H1 (cell line): ENCODE measurements at regions not wholly inside any gene's neighbourhood (a gene's known extent, or its start where the extent isn't known, plus 50 kb on each side); places are given as distances from the start of the nearest gene placed in this dataset.

Experiments
- CTCF ChIA-PET: fragments of 300-600 bp; sonication (Branson Sonifier 250); formaldehyde crosslinking; loops from one replicate; lab custom pipeline; 2021; ENCODE audit not compliant: partially characterized antibody; lab: Charles Lee
- POLR2A ChIA-PET: fragments of 300-600 bp; sonication (Branson Sonifier 250); formaldehyde crosslinking; loops from one replicate; lab custom pipeline; 2021; ENCODE audit warnings: inconsistent platforms; ENCODE audit not compliant: partially characterized antibody; lab: Charles Lee
- DNase-seq, 2 experiments: peaks; one replicate each; pipeline versions ENCODE4 v3.0.0 to v3.0.0-alpha.2; 2010 to 2022; ENCODE audit warnings: low spot score in 2 of 2, low read depth in 1 of 2, mixed read lengths in 1 of 2
- FAIRE-seq: peaks from 2 replicates; lab custom pipeline; 2011; peaks lifted over from hg19 to GRCh38; lab: Jason Lieb, UNC
- H2AFZ ChIP-seq: 2 replicates; pipeline ENCODE4 v1.8.1; 2012; ENCODE audit warnings: low read length, inconsistent platforms
- H2AK5ac ChIP-seq: 2 replicates; pipeline ENCODE4 v1.6.1; 2013; ENCODE audit warnings: low read depth, low read length
- H2BK120ac ChIP-seq: replicated peaks from 2 replicates; pipeline ENCODE3; 2013; ENCODE audit warnings: low read depth, low read length, inconsistent platforms
- H2BK12ac ChIP-seq: 2 replicates; pipeline ENCODE4 v1.6.1; 2013; ENCODE audit warnings: low read depth, low read length
- H2BK15ac ChIP-seq: 2 replicates; pipeline ENCODE4 v1.6.1; 2013; ENCODE audit warnings: low read length
- H2BK20ac ChIP-seq: 2 replicates; pipeline ENCODE4 v1.6.1; 2013; ENCODE audit warnings: low read length
- H2BK5ac ChIP-seq: 2 replicates; pipeline ENCODE4 v1.6.1; 2013; ENCODE audit warnings: low read depth, low read length
- H3K14ac ChIP-seq: 2 replicates; pipeline ENCODE4 v1.6.1; 2013; ENCODE audit warnings: inconsistent platforms; ENCODE audit not compliant: insufficient read length
- H3K18ac ChIP-seq: 2 replicates; pipeline ENCODE4 v1.6.1; 2013; ENCODE audit warnings: low read length; ENCODE audit errors: extremely low read depth
- H3K23ac ChIP-seq: 2 replicates; pipeline ENCODE4 v1.6.1; 2013; ENCODE audit warnings: inconsistent platforms; ENCODE audit not compliant: insufficient read length
- H3K23me2 ChIP-seq: 2 replicates; pipeline ENCODE4 v1.6.1; 2013; ENCODE audit warnings: low read depth, low read length
- H3K27ac ChIP-seq: 2 replicates; pipeline ENCODE4 v1.6.1; 2011; ENCODE audit warnings: low read depth, low read length, inconsistent platforms
- H3K27me3 ChIP-seq, 4 experiments: replicated peaks in 1 of 4; 1 replicate in 1 of 4; 2 replicates in 3 of 4; pipeline versions ENCODE4 v1.6.1 to v1.8.1; 2011 to 2013; ENCODE audit warnings: low read length in 3 of 4, mild to moderate bottlenecking in 3 of 4, inconsistent platforms in 2 of 4, mixed read lengths in 2 of 4, moderate library complexity in 1 of 4; ENCODE audit not compliant: control insufficient read depth in 3 of 4, insufficient read depth in 3 of 4; ENCODE audit errors: extremely low read depth in 1 of 4
- H3K36me3 ChIP-seq, 4 experiments: 2 replicates each; pipeline versions ENCODE4 v1.6.1 to v1.8.1; 2011 to 2013; ENCODE audit warnings: mild to moderate bottlenecking in 4 of 4, low read length in 3 of 4, moderate library complexity in 2 of 4, control low read depth in 1 of 4, inconsistent platforms in 1 of 4; ENCODE audit not compliant: insufficient read depth in 4 of 4, control insufficient read depth in 2 of 4
- H3K4ac ChIP-seq: replicated peaks from 2 replicates; pipeline ENCODE3; 2013; ENCODE audit warnings: low read length, low read depth, mixed read lengths, inconsistent platforms; ENCODE audit not compliant: insufficient read length
- H3K4me1 ChIP-seq, 4 experiments: replicated peaks in 1 of 4; 1 replicate in 1 of 4; 2 replicates in 3 of 4; pipeline versions ENCODE4 v1.6.1 to v1.8.1; 2011 to 2013; ENCODE audit warnings: low read length in 3 of 4, inconsistent platforms in 2 of 4, mixed read lengths in 1 of 4; ENCODE audit not compliant: insufficient read depth in 4 of 4, control insufficient read depth in 3 of 4
- H3K4me2 ChIP-seq, 2 experiments: 2 replicates each; pipeline versions ENCODE4 v1.6.1 to v1.8.1; 2011 to 2013; ENCODE audit warnings: low read depth in 2 of 2, low read length in 2 of 2, control low read depth in 1 of 2, inconsistent platforms in 1 of 2, mild to moderate bottlenecking in 1 of 2; ENCODE audit not compliant: insufficient read depth in 1 of 2
- H3K4me3 ChIP-seq, 4 experiments: fragments of 200-600, 300-600 bp in 1 of 4; sonication (generic), shearing (Covaris generic), sonication (Bioruptor Twin) in 1 of 4; 2 replicates each; pipeline versions ENCODE4 v1.5.1 to v1.8.1; 2011 to 2016; ENCODE audit warnings: low read length in 4 of 4, low read depth in 3 of 4, control low read depth in 2 of 4, inconsistent platforms in 2 of 4, mild to moderate bottlenecking in 2 of 4, mixed read lengths in 1 of 4, moderate library complexity in 1 of 4; ENCODE audit not compliant: insufficient read depth in 2 of 4; ENCODE audit errors: extremely low read depth in 1 of 4
- H3K56ac ChIP-seq: replicated peaks from 2 replicates; pipeline ENCODE3; 2013; ENCODE audit warnings: low read depth, mild to moderate bottlenecking, mixed read lengths, low read length, inconsistent platforms; ENCODE audit not compliant: insufficient read length
- H3K79me1 ChIP-seq: 2 replicates; pipeline ENCODE4 v1.6.1; 2013; ENCODE audit warnings: low read depth, low read length, control low read depth
- H3K79me2 ChIP-seq, 2 experiments: 2 replicates each; pipeline versions ENCODE4 v1.6.1 to v1.8.1; 2012 to 2013; ENCODE audit warnings: low read length in 2 of 2, mild to moderate bottlenecking in 2 of 2, inconsistent platforms in 1 of 2; ENCODE audit not compliant: insufficient read depth in 2 of 2, control insufficient read depth in 1 of 2
- H3K9ac ChIP-seq, 4 experiments: replicated peaks in 1 of 4; 1 replicate in 1 of 4; 2 replicates in 3 of 4; pipeline versions ENCODE4 v1.6.1 to v1.8.1; 2011 to 2013; ENCODE audit warnings: low read depth in 3 of 4, low read length in 3 of 4, control low read depth in 2 of 4, mild to moderate bottlenecking in 2 of 4, moderate library complexity in 2 of 4, inconsistent platforms in 1 of 4; ENCODE audit errors: extremely low read depth in 1 of 4
- H3K9me3 ChIP-seq, 2 experiments: 2 replicates each; pipeline versions ENCODE4 v1.6.1 to v1.8.1; 2012 to 2013; ENCODE audit warnings: mild to moderate bottlenecking in 2 of 2, moderate library complexity in 2 of 2, control low read depth in 1 of 2, inconsistent platforms in 1 of 2, low read depth in 1 of 2, low read length in 1 of 2, mixed read lengths in 1 of 2; ENCODE audit not compliant: insufficient read depth in 2 of 2
- H4K20me1 ChIP-seq, 2 experiments: replicated peaks in 1 of 2; 2 replicates each; pipeline versions ENCODE3 to v1.8.1; 2011 to 2013; ENCODE audit warnings: inconsistent platforms in 2 of 2, low read length in 2 of 2, mild to moderate bottlenecking in 1 of 2; ENCODE audit not compliant: insufficient read depth in 2 of 2, control insufficient read depth in 1 of 2
- H4K5ac ChIP-seq: 2 replicates; pipeline ENCODE4 v1.6.1; 2013; ENCODE audit warnings: low read length, low read depth, mixed read lengths, inconsistent platforms; ENCODE audit not compliant: insufficient read length
- H4K8ac ChIP-seq: 2 replicates; pipeline ENCODE4 v1.8.0; 2013; ENCODE audit warnings: mild to moderate bottlenecking, moderate library complexity, low read length, inconsistent platforms; ENCODE audit not compliant: insufficient read depth; ENCODE audit errors: extremely low read depth
- H4K91ac ChIP-seq: replicated peaks from 2 replicates; pipeline ENCODE3; 2013; ENCODE audit warnings: low read length, mixed read lengths, inconsistent platforms; ENCODE audit not compliant: insufficient read length
- BACH1 ChIP-seq: IDR thresholded peaks from 2 replicates; pipeline ENCODE4 v1.6.1; 2012; ENCODE audit warnings: low read length, improper control_type of control experiment
- RBBP5 ChIP-seq: IDR thresholded peaks from 2 replicates; pipeline ENCODE4 v1.7.1; 2012; ENCODE audit warnings: low read depth, mild to moderate bottlenecking, inconsistent platforms, low read length, moderate library complexity, borderline replicate concordance
- WGBS, 2 experiments: shearing (Covaris generic) in 1 of 2; methylation state at CpG; one replicate each; pipeline versions ENCODE4 v1.1.6 to v1.1.7; 2013 to 2015; ENCODE audit warnings: low lambda C conversion rate in 2 of 2, mixed read lengths in 2 of 2, inconsistent platforms in 1 of 2, low coverage in 1 of 2, missing lambda C conversion rate in 1 of 2; ENCODE audit not compliant: insufficient replicate concordance in 2 of 2, insufficient coverage in 1 of 2, insufficient read length in 1 of 2; ENCODE audit errors: extremely low coverage in 1 of 2, missing lambda C conversion rate in 1 of 2; 5-methylcytosine and 5-hydroxymethylcytosine counted together

DNA sequence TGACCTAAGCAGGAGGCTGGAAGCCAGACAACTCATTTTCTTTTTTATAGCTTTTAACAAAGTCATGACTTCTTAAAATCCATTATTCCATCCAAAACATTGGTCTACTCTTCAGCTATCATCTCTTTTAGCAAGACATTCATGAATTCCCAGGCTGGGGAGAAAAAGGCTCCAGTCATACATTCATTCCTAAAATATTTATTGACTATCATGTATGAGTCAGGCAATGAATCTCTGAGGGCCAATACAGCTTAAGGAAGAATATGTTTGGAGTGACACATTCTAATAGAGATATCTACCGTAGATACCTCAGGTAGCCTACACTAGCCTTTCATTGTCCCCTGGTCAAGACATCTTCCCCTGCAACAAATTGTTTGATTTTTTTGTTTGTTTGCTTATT, 196.4 kb upstream of the NANOGP8 start:
- H2BK20ac ChIP-seq, result no peak overlapping the region
- POLR2A ChIA-PET, result no interaction called here
- TF ChIP-seq BACH1 (no peak), RBBP5 (no peak)
- no peak overlapping the region for H4K5ac ChIP-seq
- H4K91ac ChIP-seq, result no peak overlapping the region
- no peak overlapping the region for H2AFZ ChIP-seq
- H2BK15ac ChIP-seq, result no peak overlapping the region
- no peak overlapping the region for H3K56ac ChIP-seq
- no peak overlapping the region for H3K9ac ChIP-seq
- no peak overlapping the region for H3K4me3 ChIP-seq
- DNase-seq (no peak), FAIRE-seq (no peak)
- H3K23me2 ChIP-seq, result no peaks in the 10 kb centered on the region; the same call in 1 of the 2 replicates
- no peak overlapping the region for H3K14ac ChIP-seq
- no peak overlapping the region for H2AK5ac ChIP-seq
- H2BK12ac ChIP-seq, result no peak overlapping the region
- H3K4me2 ChIP-seq, result no peak overlapping the region
- no peaks in the 10 kb centered on the region for H3K4me1 ChIP-seq
- H2BK120ac ChIP-seq, result no peak overlapping the region
- no peaks in the 10 kb centered on the region for H3K27me3 ChIP-seq
- H3K9me3 ChIP-seq, result peaks cover 13 to 16% of the 10 kb centered on the region in 2 experiments
- no peak overlapping the region for H3K18ac ChIP-seq
- H3K79me1 ChIP-seq, result no peaks in the 10 kb centered on the region
- no peak overlapping the region for H3K23ac ChIP-seq
- no peak overlapping the region for H4K8ac ChIP-seq
- no peak overlapping the region for H3K4ac ChIP-seq
- WGBS, 2 experiments, result 100% methylated on average over 1 of the region's 1 CpG; no CpG with 5 or more reads in 1 of the 2 experiments
- H3K27ac ChIP-seq, result no peak overlapping the region
- no peak overlapping the region for H2BK5ac ChIP-seq
- CTCF ChIA-PET, result interaction anchor here (0.8 to 3.9 kb wide), 4 partner anchors 8 to 203 kb away, joined by 3 to 14 read pairs (median 8); no protein-coding TSS in a partner anchor
- no peaks in the 10 kb centered on the region for H3K79me2 ChIP-seq
- peaks cover 0 to 3% (median 0%) of the 10 kb centered on the region in 4 experiments; a peak in 1 of 8 replicates for H3K36me3 ChIP-seq
- H4K20me1 ChIP-seq, result no peaks in the 10 kb centered on the region
